Neural cell (in vitro differentiated cells): ENCODE measurements at regions not wholly inside any gene's neighbourhood (a gene's known extent, or its start where the extent isn't known, plus 50 kb on each side); places are given as distances from the start of the nearest gene placed in this dataset.

ENCODE experiments used
- H2AFZ ChIP-seq: fragments of 200-600, 300-800 bp; sonication (generic), shearing (Covaris generic); 2 replicates; pipeline ENCODE4 v1.6.0; 2014; ENCODE audit warnings: low read depth, mild to moderate bottlenecking, antibody characterized with exemption, low read length, moderate library complexity
- H3F3A ChIP-seq: fragments of 200-600 bp; shearing (Covaris generic); 2 replicates; pipeline ENCODE4 v1.6.1; 2016; ENCODE audit warnings: mild to moderate bottlenecking, moderate library complexity, mixed read lengths, antibody characterized with exemption, low read length; ENCODE audit not compliant: insufficient read depth, poor library complexity, severe bottlenecking
- H3K27ac ChIP-seq: fragments of 200-600, 300-800 bp; sonication (generic), shearing (Covaris generic); 2 replicates; pipeline ENCODE4 v1.5.1; 2014; ENCODE audit warnings: mild to moderate bottlenecking, low read length, moderate library complexity
- H3K27me3 ChIP-seq: fragments of 300-800, 200-600 bp; sonication (generic), shearing (Covaris generic); 2 replicates; pipeline ENCODE4 v1.6.0; 2014; ENCODE audit warnings: mild to moderate bottlenecking, low read depth, low read length, moderate library complexity; ENCODE audit not compliant: insufficient read depth
- H3K36me3 ChIP-seq: fragments of 300-800, 200-600 bp; sonication (generic), shearing (Covaris generic); 2 replicates; pipeline ENCODE4 v1.5.1; 2014; ENCODE audit warnings: mild to moderate bottlenecking, antibody characterized with exemption, low read length, moderate library complexity; ENCODE audit not compliant: insufficient read depth
- H3K4me2 ChIP-seq: fragments of 300-800, 200-600 bp; sonication (generic), shearing (Covaris generic); 2 replicates; pipeline ENCODE4 v1.6.0; 2014; ENCODE audit warnings: mild to moderate bottlenecking, low read length
- H3K4me3 ChIP-seq: fragments of 300-800, 200-600 bp; sonication (generic), shearing (Covaris generic); 2 replicates; pipeline ENCODE4 v1.5.1; 2014; ENCODE audit warnings: mild to moderate bottlenecking, low read length, moderate library complexity
- H3K79me2 ChIP-seq: fragments of 200-600 bp; shearing (Covaris generic); replicated peaks from 2 replicates; pipeline ENCODE4 v1.6.0; 2014; ENCODE audit warnings: mild to moderate bottlenecking, low read length, moderate library complexity; ENCODE audit not compliant: insufficient read depth
- H3K9ac ChIP-seq: fragments of 300-800, 200-600 bp; sonication (generic), shearing (Covaris generic); 2 replicates; pipeline ENCODE4 v1.6.1; 2016; ENCODE audit warnings: mild to moderate bottlenecking, low read length, mixed read lengths
- H3K9me2 ChIP-seq: fragments of 200-600 bp; shearing (Covaris generic); 2 replicates; pipeline ENCODE4 v1.6.1; 2016; ENCODE audit warnings: mild to moderate bottlenecking, low read length, mixed read lengths; ENCODE audit not compliant: insufficient read depth
- H3K9me3 ChIP-seq: fragments of 200-600, 300-800 bp; sonication (generic), shearing (Covaris generic); 2 replicates; pipeline ENCODE4 v1.6.1; 2016; ENCODE audit warnings: mild to moderate bottlenecking, mixed run types, low read length, moderate library complexity, mixed read lengths
- H4K20me1 ChIP-seq: fragments of 200-600 bp; shearing (Covaris generic); 2 replicates; pipeline ENCODE4 v1.6.1; 2016; ENCODE audit warnings: mild to moderate bottlenecking, mixed run types; ENCODE audit not compliant: insufficient read depth
- EP300 ChIP-seq: fragments of 450-650 bp; conservative IDR thresholded peaks from 2 replicates; pipeline ENCODE4 v1.6.1; 2014; ENCODE audit warnings: antibody characterized with exemption, mild to moderate bottlenecking, moderate library complexity; ENCODE audit not compliant: poor library complexity, severe bottlenecking
- EZH2 ChIP-seq: fragments of 200-600, 300-800 bp; shearing (Covaris generic), sonication (generic); IDR thresholded peaks from 2 replicates; pipeline ENCODE4 v1.6.1; 2014; ENCODE audit warnings: antibody characterized with exemption, low read length, borderline replicate concordance, mild to moderate bottlenecking; ENCODE audit not compliant: insufficient read depth, poor library complexity, severe bottlenecking
- MXI1 ChIP-seq: fragments of 450-650 bp; conservative IDR thresholded peaks from 2 replicates; pipeline ENCODE4 v1.6.1; 2014; ENCODE audit warnings: antibody characterized with exemption, mild to moderate bottlenecking; ENCODE audit not compliant: poor library complexity, severe bottlenecking
- POLR2AphosphoS5 ChIP-seq: IDR thresholded peaks from 2 replicates; pipeline ENCODE4 v1.6.1; 2012
- RAD21 ChIP-seq: fragments of 450-650 bp; conservative IDR thresholded peaks from 2 replicates; pipeline ENCODE4 v1.6.1; 2014; ENCODE audit warnings: antibody characterized with exemption, mild to moderate bottlenecking, moderate library complexity
- SMC3 ChIP-seq: fragments of 450-650 bp; conservative IDR thresholded peaks from 2 replicates; pipeline ENCODE4 v1.6.1; 2014; ENCODE audit warnings: antibody characterized with exemption, mild to moderate bottlenecking, moderate library complexity; ENCODE audit not compliant: poor library complexity
- TAF1 ChIP-seq: IDR thresholded peaks from 2 replicates; pipeline ENCODE4 v1.6.1; 2012; ENCODE audit warnings: low read depth
- TF ChIP-seq, protein P1 (sequence below): fragments of 450-650 bp; IDR thresholded peaks from 2 replicates; pipeline ENCODE4 v1.5.1; 2014; ENCODE audit warnings: antibody characterized with exemption, mild to moderate bottlenecking, moderate library complexity; ENCODE audit not compliant: poor library complexity, severe bottlenecking
- TF ChIP-seq, protein P2 (sequence below): IDR thresholded peaks from 2 replicates; pipeline ENCODE4 v1.6.1; 2012; ENCODE audit warnings: borderline replicate concordance

DNA sequence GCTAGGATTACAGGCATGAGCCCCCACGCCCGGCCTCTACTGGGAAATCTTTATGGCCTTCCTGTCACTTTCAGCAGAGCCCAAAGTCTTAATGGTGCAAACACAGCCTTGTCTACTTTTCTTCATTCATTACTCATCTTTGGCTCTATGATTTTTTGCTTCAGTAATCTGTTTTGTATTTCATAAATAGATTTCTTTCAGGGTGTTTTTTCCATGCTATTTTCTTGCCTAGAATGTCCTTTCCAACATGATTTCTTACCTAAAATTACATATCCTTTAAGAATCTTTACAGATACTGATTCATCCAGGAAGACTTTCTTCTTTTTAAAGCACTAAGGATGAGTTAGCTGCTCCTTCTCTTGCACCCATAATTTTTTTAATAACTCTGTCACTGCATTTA lies 213.0 kb downstream of the TAF11L14 start:
- no peaks in the 10 kb centered on the region for H3K9me2 ChIP-seq
- H3K9ac ChIP-seq = no peak overlapping the region
- H3K4me2 ChIP-seq = no peak overlapping the region
- H3F3A ChIP-seq = no peaks in the 10 kb centered on the region
- no peak overlapping the region for H3K4me3 ChIP-seq
- H3K79me2 ChIP-seq = no peaks in the 10 kb centered on the region
- no peak overlapping the region for H2AFZ ChIP-seq
- TF ChIP-seq EZH2 (no peak), POLR2AphosphoS5 (no peak), SMC3 (no peak), EP300 (no peak), TAF1 (no peak), MXI1 (no peak), RAD21 (no peak)
- TF ChIP-seq, protein P1, sequence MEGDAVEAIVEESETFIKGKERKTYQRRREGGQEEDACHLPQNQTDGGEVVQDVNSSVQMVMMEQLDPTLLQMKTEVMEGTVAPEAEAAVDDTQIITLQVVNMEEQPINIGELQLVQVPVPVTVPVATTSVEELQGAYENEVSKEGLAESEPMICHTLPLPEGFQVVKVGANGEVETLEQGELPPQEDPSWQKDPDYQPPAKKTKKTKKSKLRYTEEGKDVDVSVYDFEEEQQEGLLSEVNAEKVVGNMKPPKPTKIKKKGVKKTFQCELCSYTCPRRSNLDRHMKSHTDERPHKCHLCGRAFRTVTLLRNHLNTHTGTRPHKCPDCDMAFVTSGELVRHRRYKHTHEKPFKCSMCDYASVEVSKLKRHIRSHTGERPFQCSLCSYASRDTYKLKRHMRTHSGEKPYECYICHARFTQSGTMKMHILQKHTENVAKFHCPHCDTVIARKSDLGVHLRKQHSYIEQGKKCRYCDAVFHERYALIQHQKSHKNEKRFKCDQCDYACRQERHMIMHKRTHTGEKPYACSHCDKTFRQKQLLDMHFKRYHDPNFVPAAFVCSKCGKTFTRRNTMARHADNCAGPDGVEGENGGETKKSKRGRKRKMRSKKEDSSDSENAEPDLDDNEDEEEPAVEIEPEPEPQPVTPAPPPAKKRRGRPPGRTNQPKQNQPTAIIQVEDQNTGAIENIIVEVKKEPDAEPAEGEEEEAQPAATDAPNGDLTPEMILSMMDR = no peak
- TF ChIP-seq, protein P2, sequence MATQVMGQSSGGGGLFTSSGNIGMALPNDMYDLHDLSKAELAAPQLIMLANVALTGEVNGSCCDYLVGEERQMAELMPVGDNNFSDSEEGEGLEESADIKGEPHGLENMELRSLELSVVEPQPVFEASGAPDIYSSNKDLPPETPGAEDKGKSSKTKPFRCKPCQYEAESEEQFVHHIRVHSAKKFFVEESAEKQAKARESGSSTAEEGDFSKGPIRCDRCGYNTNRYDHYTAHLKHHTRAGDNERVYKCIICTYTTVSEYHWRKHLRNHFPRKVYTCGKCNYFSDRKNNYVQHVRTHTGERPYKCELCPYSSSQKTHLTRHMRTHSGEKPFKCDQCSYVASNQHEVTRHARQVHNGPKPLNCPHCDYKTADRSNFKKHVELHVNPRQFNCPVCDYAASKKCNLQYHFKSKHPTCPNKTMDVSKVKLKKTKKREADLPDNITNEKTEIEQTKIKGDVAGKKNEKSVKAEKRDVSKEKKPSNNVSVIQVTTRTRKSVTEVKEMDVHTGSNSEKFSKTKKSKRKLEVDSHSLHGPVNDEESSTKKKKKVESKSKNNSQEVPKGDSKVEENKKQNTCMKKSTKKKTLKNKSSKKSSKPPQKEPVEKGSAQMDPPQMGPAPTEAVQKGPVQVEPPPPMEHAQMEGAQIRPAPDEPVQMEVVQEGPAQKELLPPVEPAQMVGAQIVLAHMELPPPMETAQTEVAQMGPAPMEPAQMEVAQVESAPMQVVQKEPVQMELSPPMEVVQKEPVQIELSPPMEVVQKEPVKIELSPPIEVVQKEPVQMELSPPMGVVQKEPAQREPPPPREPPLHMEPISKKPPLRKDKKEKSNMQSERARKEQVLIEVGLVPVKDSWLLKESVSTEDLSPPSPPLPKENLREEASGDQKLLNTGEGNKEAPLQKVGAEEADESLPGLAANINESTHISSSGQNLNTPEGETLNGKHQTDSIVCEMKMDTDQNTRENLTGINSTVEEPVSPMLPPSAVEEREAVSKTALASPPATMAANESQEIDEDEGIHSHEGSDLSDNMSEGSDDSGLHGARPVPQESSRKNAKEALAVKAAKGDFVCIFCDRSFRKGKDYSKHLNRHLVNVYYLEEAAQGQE = no peak
- no peaks in the 10 kb centered on the region for H4K20me1 ChIP-seq
- H3K27me3 ChIP-seq = no peaks in the 10 kb centered on the region
- H3K27ac ChIP-seq = no peak overlapping the region
- H3K36me3 ChIP-seq = no peaks in the 10 kb centered on the region
- H3K9me3 ChIP-seq = no peaks in the 10 kb centered on the region

DNA sequence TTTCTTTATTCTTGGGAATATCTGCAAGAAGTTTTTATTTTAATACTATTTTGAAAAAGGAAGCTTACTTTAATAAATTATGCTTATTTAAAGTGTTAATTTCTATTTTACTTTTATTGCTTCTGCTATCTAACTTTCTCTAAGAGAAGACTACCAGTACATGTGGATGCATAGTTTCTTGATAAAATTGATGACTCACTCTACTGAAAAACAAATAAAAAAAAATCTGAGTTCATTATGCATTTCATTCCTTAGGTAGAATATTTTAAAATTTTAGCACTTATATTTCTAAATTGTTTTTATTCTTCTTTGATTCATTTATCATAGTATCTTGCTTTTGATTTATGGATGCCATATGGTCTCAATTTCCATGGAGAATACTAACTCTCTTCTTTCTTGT lies 217.9 kb downstream of the TAF11L14 start:
- Histone ChIP-seq H3F3A (no peaks in the 10 kb centered on the region), H3K27me3 (no peaks in the 10 kb centered on the region), H3K9me3 (no peaks in the 10 kb centered on the region), H2AFZ (no peak overlapping the region), H3K27ac (no peak overlapping the region), H3K9ac (no peak overlapping the region), H3K4me2 (no peak overlapping the region), H3K36me3 (no peaks in the 10 kb centered on the region), H4K20me1 (no peaks in the 10 kb centered on the region), H3K9me2 (no peaks in the 10 kb centered on the region), H3K4me3 (no peak overlapping the region), H3K79me2 (no peaks in the 10 kb centered on the region)
- TF ChIP-seq SMC3 = no peak
- TF ChIP-seq POLR2AphosphoS5 = no peak
- TF ChIP-seq TAF1 = no peak
- TF ChIP-seq, protein P2 = no peak
- no peak for TF ChIP-seq EP300
- TF ChIP-seq, protein P1 = no peak
- TF ChIP-seq RAD21 = no peak
- no peak for TF ChIP-seq MXI1
- TF ChIP-seq EZH2 = no peak
